ENCODE measurements at regions not wholly inside any gene's neighbourhood (a gene's known extent, or its start where the extent isn't known, plus 50 kb on each side); places are given as distances from the start of the nearest gene placed in this dataset.

- no peak for DNase-seq
These were observed 399.7 kb upstream of the ID2 start for GRCh38 chr2:8281950-8282857.

GRCh38 chr2:8282858-8283252 lies 399.0 kb upstream of the ID2 start:
- DNase-seq = no peak

- DNase-seq = no peak
These were observed 396.8 kb upstream of the ID2 start for GRCh38 chr2:8285081-8285480.

- DNase-seq = no peak
These were observed 396.0 kb upstream of the ID2 start for GRCh38 chr2:8285898-8286297.

GRCh38 chr2:8288206-8288605 lies 393.6 kb upstream of the ID2 start:
- DNase-seq = no peak

- no peak for DNase-seq
These were observed 392.7 kb upstream of the ID2 start for GRCh38 chr2:8289111-8289510.

GRCh38 chr2:8290771-8291352 lies 391.0 kb upstream of the ID2 start:
- DNase-seq = no peak

- no peak for DNase-seq
These were observed 385.6 kb upstream of the ID2 start for GRCh38 chr2:8296306-8296705.

GRCh38 chr2:8297376-8298231 lies 384.3 kb upstream of the ID2 start:
- DNase-seq = no peak

- DNase-seq = no peak
These were observed 383.1 kb upstream of the ID2 start for GRCh38 chr2:8298783-8299182.

- no peak for DNase-seq
These were observed 381.6 kb upstream of the ID2 start for GRCh38 chr2:8300216-8300615.

- DNase-seq = no peak
These were observed 381.0 kb upstream of the ID2 start for GRCh38 chr2:8300905-8301304.

GRCh38 chr2:8303322-8303832 lies 378.5 kb upstream of the ID2 start:
- no peak for DNase-seq

GRCh38 chr2:8304821-8305766 lies 376.8 kb upstream of the ID2 start:
- no peak for DNase-seq

GRCh38 chr2:8306530-8307351 lies 375.1 kb upstream of the ID2 start:
- DNase-seq = no peak

- no peak for DNase-seq
These were observed 374.2 kb upstream of the ID2 start for GRCh38 chr2:8307606-8308180.

- no peak for DNase-seq
These were observed 372.7 kb upstream of the ID2 start for GRCh38 chr2:8309131-8309530.

GRCh38 chr2:8310557-8311455 lies 371.1 kb upstream of the ID2 start:
- no peak for DNase-seq

GRCh38 chr2:8312221-8312620 lies 369.6 kb upstream of the ID2 start:
- DNase-seq = no peak

All from NCI-H345 (cell line).